HG03439 (cell line): ENCODE measurements at regions not wholly inside any gene's neighbourhood (a gene's known extent, or its start where the extent isn't known, plus 50 kb on each side); places are given as distances from the start of the nearest gene placed in this dataset.

ENCODE experiments used
- ATAC-seq: cut with Tn5 transposase; IDR thresholded peaks from one replicate; pipeline ENCODE4 v1.9.1; 2021; ENCODE audit warnings: mild to moderate bottlenecking, moderate library complexity; ENCODE audit not compliant: unreplicated experiment

DNA sequence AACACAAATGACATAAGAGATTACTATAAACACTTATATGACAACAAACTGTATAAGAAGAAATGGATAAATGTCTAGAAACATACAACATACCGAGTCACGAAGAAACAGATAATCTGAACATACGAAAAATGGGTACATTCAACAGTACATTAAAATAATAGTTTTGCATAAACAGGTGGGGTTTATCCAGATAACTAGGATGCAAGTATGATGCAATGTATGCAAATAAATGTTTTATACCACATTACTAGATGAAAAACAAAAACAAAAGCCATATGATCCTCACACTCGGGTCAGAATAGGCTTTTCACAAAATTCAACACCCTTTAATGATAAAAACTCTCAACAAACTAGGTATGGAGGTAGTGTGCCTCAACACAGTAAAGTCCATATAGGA lies 1585.7 kb downstream of the BRINP3 start:
- no peak for ATAC-seq

DNA sequence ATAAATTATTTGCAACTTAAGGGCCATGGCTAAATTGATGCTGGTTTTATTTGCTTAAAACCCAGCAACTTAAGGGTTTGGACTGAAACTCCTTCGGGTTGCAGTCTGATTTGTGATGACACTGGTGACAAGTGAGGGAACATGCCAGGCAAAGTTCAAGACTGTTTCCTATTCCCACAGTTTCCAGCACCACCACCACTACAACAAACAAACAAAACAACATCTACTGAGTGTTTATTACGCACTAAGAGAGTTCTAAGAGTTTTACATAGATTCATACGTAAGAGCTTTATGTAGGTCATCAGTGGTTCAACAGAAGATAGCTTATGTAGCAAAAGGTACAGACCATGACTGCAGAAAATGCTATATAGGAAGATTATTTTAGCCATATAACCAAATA lies 1582.1 kb downstream of the BRINP3 start:
- ATAC-seq, result no peak

DNA sequence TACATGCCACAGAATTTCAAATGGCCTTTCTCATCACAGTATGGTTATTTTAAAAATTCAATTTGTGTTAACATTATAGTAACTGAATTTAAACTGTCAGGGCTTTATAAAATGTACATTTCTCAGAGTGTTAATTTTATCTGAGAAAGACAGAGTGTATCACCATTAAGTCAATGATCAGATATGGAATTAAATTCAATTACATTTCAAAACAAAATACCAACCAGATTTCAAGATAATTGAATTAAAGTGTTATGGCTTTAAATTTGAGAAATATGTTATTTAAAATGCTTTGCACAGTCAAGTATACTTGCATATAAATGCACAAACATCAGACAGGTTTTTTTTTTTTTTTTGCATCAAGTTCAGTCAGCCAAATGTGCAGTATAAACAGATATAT lies 1574.4 kb downstream of the BRINP3 start:
- ATAC-seq, result no peak

DNA sequence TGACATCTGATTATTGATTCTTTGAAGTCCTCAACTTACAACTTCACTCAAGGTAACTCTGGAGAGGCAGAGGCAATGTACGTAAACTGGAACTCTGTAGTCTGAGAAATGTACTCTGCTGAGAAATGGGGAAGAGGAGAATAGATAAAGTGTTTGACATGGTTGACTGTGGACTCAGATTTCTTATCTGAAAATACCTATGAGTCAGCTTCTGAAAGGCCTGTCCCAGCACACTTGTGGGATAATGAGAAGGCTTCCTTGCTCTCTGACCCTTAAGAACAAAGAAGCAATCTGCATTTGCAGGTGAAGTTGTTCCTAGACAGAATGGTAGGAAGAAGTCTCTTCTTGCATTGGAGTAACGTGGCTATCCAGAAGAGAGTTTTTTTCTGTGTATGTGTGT lies 1573.5 kb downstream of the BRINP3 start:
- no peak for ATAC-seq

DNA sequence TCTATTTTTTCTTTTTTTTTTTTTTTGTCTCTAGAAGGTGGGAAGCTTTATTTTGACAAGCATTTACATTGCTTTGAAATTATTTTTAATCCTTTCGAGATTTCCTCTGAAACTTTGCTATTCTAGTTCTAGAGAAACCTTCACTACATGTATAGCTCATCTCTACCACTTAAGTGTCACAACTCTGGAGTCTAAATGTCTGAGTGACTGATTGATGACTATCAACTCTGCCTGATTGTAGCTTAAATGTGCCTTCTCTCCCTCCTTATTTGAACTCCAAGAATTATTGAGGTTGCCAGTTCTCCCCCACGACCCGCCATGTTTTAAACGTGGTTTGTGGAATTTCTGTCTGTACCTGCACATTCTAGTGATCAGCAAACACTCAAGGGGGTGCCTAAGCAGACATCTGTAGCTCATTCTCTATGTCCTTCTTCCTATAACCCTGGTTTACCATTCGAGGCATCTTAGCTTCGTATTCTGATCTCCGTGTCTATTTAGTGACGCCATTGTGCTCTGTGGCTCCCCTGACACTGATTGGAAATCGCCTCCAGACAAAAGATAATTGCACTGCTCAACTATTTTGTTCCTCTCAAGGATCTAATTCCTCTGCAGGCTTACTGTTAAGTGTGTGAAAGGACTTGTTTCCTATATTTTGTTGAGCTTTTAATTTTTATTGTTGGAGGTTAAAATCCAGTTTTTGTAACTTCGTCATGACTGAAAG lies 1570.6 kb downstream of the BRINP3 start:
- no peak for ATAC-seq

DNA sequence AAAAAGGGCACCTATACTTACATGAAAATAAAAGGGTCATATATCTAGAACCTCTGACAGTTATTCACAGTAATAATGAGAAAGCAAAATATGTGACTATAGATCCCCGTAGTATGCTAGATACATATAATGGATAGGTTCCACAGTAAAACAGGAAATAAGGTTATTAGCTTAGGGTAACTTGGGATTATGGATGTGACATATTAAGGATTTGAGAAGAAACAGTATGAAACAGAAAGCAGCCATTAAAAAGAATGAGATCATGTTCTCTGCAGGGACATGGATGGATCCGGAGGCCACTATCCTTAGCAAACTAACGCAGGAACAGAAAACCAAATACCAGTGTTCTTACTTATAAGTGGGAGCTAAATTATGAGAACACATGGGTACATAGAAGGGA lies 1547.3 kb downstream of the BRINP3 start:
- ATAC-seq, result no peak

DNA sequence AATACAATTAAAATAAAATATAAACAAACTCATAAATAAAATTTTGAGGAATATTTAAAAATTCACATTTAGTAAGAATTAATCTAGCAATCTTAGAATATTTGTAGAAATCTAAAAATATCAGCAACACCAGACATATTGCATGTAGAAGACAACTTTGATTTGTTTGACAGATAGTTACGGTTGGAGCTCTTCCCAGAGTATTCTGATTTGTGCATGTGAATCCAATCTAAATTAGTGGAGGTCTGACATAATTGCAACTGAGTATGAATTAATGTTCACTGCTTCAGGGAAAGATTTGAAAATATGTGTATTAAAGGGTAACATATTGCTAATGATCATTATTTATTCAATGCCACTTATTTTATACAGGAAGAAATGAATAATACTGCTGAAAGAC lies 1546.2 kb downstream of the BRINP3 start:
- ATAC-seq, result no peak

DNA sequence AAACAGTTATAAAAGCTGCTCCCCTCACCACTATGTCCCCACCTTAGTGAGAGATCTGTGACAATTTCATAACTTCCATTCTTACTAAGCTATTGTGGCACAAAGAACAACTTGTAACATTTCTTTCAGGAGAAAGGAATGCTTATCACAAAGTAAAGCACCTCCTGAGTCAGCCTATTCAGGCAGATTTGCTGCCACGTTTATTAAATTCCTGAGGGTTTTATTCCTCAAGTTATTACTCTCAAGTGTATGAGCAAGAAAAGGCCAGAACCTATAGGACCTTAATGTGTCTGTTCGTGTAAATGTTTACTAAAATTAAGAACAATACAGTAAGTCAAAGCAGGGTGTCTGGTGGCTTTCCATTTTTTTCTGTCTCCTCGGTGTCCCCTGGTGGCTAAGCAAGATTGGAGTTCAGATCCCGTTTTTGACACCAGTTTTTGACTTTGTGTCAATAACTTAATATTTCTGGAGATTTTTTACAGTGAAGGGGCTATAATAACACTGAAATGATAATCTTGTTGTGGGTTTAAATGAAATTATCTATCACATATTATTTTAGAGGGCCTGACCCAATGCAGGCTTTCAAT lies 1539.6 kb downstream of the BRINP3 start:
- no peak for ATAC-seq

DNA sequence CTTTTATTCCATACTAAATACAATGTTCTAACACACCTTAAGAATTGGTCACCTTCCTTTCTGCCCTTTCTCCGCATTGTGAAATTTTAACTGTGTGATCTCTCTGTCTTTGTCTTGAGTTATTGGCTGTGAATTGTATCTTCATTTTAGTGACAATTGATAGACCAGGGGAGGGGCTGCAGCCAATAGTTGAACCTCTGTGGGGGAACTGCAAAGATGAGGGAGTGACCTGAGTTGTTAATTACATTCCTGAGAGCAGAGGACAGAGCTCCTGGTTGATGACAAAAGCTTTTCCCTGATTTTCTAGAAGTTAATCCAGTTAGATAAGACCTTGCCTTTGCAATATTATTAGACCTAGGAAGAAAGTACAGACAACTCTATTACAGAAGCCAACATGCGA lies 1535.7 kb downstream of the BRINP3 start:
- no peak for ATAC-seq

DNA sequence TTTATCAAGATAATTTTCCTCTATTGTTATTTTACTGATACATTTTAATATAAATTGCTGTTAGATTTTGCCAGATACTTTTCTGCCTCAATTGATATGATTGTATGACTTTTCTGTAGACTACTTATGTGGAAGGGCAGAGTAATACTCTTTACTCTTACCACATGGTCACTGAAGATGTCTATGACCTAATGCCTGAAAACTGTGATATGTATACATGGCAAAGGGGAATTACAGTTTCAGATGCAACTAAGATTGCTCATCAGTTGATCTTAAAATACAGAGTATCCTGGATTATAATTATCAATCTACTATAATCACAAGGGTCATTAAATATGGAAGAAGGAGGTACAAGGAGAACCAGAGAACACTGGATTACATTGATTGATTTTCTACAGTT lies 1528.0 kb downstream of the BRINP3 start:
- no peak for ATAC-seq

DNA sequence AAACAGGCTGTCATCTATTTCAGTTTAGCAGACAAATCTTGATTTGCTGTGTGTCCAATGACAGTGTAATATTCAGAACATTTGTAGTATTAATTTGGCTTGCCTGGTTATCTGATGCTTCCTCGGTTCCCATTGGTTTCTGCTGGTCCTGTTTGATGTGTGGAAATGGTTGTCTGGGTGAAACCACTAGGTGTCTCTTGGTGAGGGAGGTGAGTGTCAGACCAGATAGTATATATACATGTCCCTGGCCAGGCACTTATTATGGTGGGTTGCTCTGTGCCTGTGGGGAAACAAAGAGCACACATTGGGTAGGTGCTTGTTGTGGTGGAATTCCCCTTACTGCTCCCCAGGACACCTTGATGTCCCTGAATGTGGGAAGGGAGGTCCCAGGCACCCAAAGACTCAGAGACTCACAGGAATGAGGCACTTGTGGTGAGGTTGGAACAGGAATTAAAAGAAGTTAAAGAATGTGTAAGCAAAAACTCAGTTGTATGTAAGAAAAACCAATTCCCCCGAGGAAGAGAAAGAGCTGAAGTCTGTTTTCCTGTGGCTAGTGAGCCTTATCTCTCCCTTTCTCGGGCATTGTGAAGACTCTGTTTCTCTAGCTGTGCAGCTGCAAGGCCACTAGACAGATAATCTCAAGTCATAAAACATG lies 1519.1 kb downstream of the BRINP3 start:
- ATAC-seq, result no peak

DNA sequence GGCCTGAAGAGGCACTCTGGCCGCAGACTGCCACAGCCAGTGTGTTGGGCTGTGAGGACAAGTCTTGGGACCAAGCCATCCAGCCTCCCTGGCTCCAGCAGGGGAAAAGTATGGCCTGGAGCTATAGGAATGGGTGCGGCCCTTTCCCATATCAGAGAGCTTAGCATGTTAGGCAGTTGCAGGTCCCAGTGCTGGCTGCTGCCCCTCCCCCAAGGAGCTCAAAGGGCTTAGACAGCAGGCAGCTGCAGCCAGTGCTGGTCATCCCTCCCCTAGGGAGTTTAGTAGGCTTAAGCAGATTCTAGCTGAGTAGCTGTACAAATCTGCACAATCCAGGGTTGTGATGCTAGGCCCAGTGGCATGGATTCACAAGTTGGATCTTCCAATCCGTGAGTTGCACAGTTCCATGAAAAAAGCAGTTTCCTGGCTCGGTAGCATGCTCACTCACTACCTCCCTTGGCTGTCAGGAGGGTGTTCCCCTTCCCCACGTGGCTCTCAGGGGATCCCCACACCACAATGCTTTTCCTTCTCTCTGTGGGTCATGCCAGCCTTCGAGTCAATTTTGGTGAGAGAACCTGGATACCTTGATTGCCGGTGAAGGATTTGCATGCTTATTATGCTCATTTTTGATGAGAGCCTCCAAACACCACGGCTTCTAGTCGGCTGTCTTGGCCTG lies 1490.8 kb downstream of the BRINP3 start:
- ATAC-seq, result no peak

DNA sequence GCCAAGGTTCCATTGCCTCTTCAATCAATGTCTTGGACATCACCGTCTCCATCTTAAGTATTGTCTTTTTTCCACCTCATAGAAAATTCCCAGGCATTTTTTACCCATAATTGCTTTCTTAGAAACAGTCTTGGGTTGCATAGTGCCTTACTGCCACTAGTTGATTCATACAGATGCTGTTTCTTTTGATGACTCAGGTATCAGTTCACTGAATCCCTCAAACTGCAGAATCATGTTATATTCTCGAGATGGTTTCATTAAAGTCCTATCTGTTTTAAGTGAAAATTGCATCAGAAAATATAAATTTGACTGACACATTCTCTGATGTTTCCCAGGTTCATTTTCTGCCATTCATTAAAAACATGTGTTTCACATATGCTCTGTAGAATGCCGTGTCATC lies 1489.1 kb downstream of the BRINP3 start:
- ATAC-seq, result no peak

DNA sequence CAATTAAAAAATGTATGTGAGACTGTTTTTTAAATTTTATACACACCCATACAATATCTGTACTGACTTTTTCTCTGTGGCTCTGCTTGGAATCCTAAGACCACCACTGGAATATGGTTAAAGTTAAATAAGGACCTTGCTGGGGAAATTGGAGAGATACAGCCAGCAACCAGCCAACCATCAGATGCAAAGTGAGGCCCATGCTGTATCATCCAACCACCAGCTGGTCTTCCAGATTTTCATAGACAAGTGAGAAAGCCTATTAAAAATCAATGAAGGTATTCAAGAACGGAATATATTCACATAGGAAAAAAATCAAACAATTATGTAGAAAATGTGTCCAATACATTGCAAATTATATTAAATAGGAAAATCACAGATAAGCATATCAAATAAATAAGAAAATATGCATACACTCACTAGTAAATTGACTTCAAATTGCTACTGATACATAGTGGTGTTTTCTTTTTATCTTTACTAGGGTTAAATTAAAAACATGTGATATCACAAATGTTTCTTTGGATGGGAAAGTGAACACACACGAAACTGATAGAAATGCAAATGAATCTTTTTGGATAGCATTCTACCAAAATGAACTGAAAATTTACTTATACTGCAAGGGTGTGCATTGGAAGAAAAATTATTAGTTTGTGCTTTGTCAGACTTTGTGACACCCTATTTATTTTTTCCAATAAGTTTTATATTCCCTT lies 1486.3 kb downstream of the BRINP3 start:
- ATAC-seq, result no peak

DNA sequence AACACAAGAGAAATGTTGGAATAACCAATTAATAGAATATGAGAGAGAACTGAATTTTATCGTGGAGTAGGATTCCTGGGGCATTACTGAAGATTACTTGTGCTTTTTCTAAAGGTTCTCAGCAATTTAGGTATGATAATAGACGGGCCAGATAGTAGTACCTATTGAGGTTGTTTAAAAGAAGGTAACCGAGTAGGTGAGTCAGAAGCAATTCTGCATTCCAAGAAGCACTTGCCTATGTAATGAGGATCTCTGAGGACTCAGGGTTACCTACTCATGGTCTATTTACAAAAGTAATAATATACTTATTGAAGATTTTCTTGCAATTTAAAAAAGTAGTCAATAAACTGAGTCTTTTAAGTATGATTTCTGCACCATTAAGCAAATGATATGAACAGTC lies 1469.8 kb downstream of the BRINP3 start:
- no peak for ATAC-seq

DNA sequence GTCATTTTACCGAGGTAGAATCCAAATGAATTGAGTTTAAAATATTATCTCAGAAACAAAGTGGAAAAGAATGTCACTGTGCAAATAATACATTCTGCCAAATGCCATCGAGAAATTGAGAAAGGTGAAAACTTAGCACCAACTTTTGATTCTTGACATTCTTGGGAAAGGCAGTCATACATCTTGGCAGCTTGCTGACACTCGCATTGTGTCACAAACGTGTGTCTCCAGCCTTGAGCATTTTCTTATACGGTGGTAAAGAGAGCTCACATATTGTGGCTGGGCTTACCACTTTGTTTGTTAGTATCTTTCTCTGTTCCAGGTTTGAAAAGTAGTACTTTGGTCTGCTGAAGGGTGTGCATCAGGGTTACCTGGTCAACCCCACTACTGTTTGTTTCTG lies 1456.1 kb downstream of the BRINP3 start:
- no peak for ATAC-seq

DNA sequence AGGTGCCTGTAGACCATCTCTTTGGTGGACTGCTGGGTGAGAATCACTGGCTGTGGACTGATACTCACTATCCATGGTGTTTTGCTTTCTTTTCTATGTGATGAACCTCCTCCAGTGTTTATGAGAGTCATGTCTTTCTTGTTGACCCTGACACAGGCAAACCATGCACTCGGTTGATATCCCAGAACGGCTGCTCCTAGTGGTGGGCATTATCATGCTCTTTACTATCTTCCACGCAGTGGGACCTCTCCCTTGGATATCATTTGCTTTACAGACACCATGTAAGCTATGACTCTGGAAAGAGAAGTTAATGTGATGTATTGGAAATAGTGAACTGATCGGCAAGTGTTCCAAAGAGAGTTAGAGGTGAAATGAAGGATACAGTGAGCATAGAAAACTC lies 1455.6 kb downstream of the BRINP3 start:
- ATAC-seq, result no peak

DNA sequence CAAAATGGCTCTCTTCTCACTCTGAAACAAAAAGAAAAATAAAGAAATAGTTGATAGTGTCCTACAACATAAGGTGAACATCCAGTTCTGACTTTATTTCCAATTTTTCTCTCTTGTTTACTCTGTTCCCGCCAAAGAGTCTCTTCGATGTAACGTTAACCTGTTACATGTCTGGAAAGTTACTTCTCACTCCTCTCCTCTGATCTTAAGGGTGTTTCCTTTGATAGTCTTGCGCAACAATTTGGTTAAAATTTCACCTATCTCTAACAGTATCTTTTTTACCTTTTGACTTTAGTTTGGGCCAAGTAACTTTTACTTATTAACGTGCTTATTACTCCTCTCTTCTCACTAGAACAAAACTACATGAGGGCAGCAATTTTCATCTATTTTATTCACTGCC lies 1450.2 kb downstream of the BRINP3 start:
- no peak for ATAC-seq

DNA sequence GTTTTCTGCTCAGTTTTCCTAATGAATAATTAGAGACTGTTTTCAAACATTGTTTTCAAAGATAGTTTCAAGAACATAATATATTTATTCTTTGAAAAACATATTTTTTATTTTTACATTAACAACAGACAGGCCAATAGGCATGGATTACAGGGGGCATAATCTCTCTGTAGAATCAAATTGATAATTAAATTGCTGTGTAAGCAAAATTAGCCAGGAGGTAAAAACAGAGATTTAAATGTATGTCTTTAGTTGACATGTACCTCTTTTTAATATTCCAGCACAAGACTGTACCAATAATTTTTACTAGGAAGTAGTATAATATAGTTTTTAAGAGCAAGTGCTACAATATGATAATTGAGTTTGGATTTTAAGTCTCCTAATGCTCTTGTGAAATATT lies 1444.5 kb downstream of the BRINP3 start:
- no peak for ATAC-seq

DNA sequence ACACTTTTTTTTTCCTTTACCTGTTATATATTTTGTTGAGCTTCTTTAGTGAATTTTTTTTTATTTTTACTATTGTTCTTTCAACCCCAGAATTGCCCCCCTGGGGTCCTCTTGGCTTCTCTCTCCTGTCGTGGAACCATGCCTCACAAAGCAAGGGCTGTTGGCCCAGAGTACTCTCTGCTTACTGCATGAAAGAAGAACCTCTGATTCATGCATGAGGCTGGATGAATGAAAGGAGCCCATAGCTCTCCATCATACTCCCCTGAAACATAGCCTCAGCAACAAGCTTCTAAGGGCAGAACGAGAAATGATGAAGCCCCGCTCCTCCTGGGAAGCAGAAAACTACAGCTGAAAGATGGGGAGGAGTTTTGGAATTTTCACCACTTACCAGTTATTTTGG lies 1441.0 kb downstream of the BRINP3 start:
- no peak for ATAC-seq

DNA sequence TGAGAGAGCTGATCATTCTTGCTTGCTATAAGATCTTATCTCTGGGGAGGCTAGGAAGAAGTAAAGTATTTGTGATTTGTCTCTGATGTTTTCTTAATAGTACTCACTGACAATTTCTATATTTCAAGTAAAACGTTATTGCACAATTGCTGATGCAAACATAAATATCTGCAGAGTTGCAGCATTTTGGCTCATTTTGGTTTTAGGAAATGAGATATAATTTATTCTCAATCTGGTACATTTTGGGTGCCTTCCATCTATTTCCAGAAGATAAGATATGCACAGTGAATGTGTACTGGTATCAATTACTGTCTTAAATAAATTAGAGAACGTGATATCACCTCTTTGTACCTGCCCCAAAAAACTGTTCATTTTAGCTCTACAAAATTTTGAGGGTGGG lies 1431.5 kb downstream of the BRINP3 start:
- ATAC-seq, result no peak
